Activated CD4-positive, alpha-beta T cell treated with anti-CD3 and anti-CD28 coated beads for 36 hours (primary cell): ENCODE measurements at regions not wholly inside any gene's neighbourhood (a gene's known extent, or its start where the extent isn't known, plus 50 kb on each side); places are given as distances from the start of the nearest gene placed in this dataset.

Experiments
- ATAC-seq: fragments of 200-7000 bp; cut with Tn5 transposase; one replicate; pipeline ENCODE4 v1.10.0; 2021; ENCODE audit warnings: mild to moderate bottlenecking, moderate library complexity
- CTCF ChIA-PET: fragments of 350-600 bp; sonication (Branson Sonifier 250); formaldehyde crosslinking; loops from one replicate; lab custom pipeline; 2021; ENCODE audit warnings: antibody characterized with exemption; lab: Charles Lee
- POLR2A ChIA-PET: fragments of 350-600 bp; sonication (Branson Sonifier 250); formaldehyde crosslinking; loops from one replicate; lab custom pipeline; 2021; ENCODE audit warnings: antibody characterized with exemption, inconsistent platforms; lab: Charles Lee
- DNase-seq: peaks from one replicate; pipeline ENCODE4 v3.0.0-alpha.2; 2020
- H3K27ac Mint-ChIP-seq: one replicate; pipeline ENCODE4 v1.8.0; 2021; ENCODE audit warnings: mixed read lengths
- H3K27me3 Mint-ChIP-seq: one replicate; pipeline ENCODE4 v1.8.0; 2021; ENCODE audit warnings: mixed read lengths
- H3K36me3 Mint-ChIP-seq: one replicate; pipeline ENCODE4 v1.8.0; 2021; ENCODE audit warnings: low read depth, mixed read lengths
- H3K4me1 Mint-ChIP-seq: one replicate; pipeline ENCODE4 v1.8.0; 2021; ENCODE audit warnings: mixed read lengths
- H3K4me3 Mint-ChIP-seq: one replicate; pipeline ENCODE4 v1.8.0; 2021; ENCODE audit warnings: mild to moderate bottlenecking, moderate library complexity, mixed read lengths
- H3K9me3 Mint-ChIP-seq: one replicate; pipeline ENCODE4 v1.8.0; 2021; ENCODE audit warnings: low read depth, mixed read lengths
- intact Hi-C, 2 experiments: fragments of 100-400 bp; cut with DNase I in 1 of 2; cut with micrococcal nuclease in 1 of 2; formaldehyde crosslinking; loops; one replicate each; pipeline versions ENCODE4 v1.14.2 to v1.15.1; 2022 to 2024; cut with DNase I, micrococcal nuclease

- Mint-ChIP-seq H3K27me3 (peaks cover 3% of the 10 kb centered on the region), H3K4me3 (no peak overlapping the region), H3K27ac (no peak overlapping the region), H3K36me3 (no peaks in the 10 kb centered on the region), H3K4me1 (no peaks in the 10 kb centered on the region), H3K9me3 (no peaks in the 10 kb centered on the region)
- intact Hi-C loops: no loop called here
- no peak for DNase-seq
- no peak for ATAC-seq
- ChIA-PET CTCF (no interaction called here), POLR2A (no interaction called here)
These were observed 91.4 kb upstream of the SALL4 start for GRCh38 chr20:51893723-51894122.

GRCh38 chr20:51890003-51890402, 87.7 kb upstream of the SALL4 start:
- Mint-ChIP-seq H3K27me3 (peaks cover 3% of the 10 kb centered on the region), H3K4me1 (no peaks in the 10 kb centered on the region)
- intact Hi-C loops: no loop called here

GRCh38 chr20:51889466-51889865, 87.1 kb upstream of the SALL4 start:
- no peak overlapping the region for H3K27ac Mint-ChIP-seq
- H3K36me3 Mint-ChIP-seq: no peaks in the 10 kb centered on the region

More at GRCh38 chr20:51890003-51890402, 87.7 kb upstream of the SALL4 start:
- ATAC-seq (no peak), DNase-seq (no peak)
- H3K36me3 Mint-ChIP-seq: no peaks in the 10 kb centered on the region
- no peaks in the 10 kb centered on the region for H3K9me3 Mint-ChIP-seq
- ChIA-PET POLR2A (no interaction called here), CTCF (interaction anchor here (0.7 to 1.0 kb wide), 2 partner anchors 10 to 19 kb away, joined by 3 read pairs; no protein-coding TSS in a partner anchor)
- H3K27ac Mint-ChIP-seq: no peak overlapping the region
- no peak overlapping the region for H3K4me3 Mint-ChIP-seq

GRCh38 chr20:51888291-51888690, 86.0 kb upstream of the SALL4 start:
- ATAC-seq (no peak), DNase-seq (no peak)
- CTCF ChIA-PET: no interaction called here
- Mint-ChIP-seq H3K27ac (no peak overlapping the region), H3K36me3 (no peaks in the 10 kb centered on the region), H3K4me1 (no peaks in the 10 kb centered on the region), H3K4me3 (no peak overlapping the region), H3K9me3 (no peaks in the 10 kb centered on the region), H3K27me3 (peaks cover 3% of the 10 kb centered on the region)
- intact Hi-C loops: no loop called here
- POLR2A ChIA-PET: no interaction called here

More at GRCh38 chr20:51889466-51889865, 87.1 kb upstream of the SALL4 start:
- intact Hi-C loops: no loop called here
- CTCF ChIA-PET: interaction anchor here (0.7 to 1.0 kb wide), 2 partner anchors 9 to 18 kb away, joined by 3 read pairs; no protein-coding TSS in a partner anchor
- DNase-seq (no peak), ATAC-seq (no peak)
- POLR2A ChIA-PET: no interaction called here
- no peaks in the 10 kb centered on the region for H3K4me1 Mint-ChIP-seq
- peaks cover 3% of the 10 kb centered on the region for H3K27me3 Mint-ChIP-seq
- H3K9me3 Mint-ChIP-seq: no peaks in the 10 kb centered on the region
- no peak overlapping the region for H3K4me3 Mint-ChIP-seq

GRCh38 chr20:51886891-51887608, 84.7 kb upstream of the SALL4 start:
- Mint-ChIP-seq H3K36me3 (no peaks in the 10 kb centered on the region), H3K4me3 (no peak overlapping the region), H3K9me3 (no peaks in the 10 kb centered on the region), H3K4me1 (no peaks in the 10 kb centered on the region), H3K27ac (no peak overlapping the region), H3K27me3 (peaks cover 3% of the 10 kb centered on the region)
- intact Hi-C loops: no loop called here
- CTCF ChIA-PET: interaction anchor here (0.6 kb wide), 1 partner anchor 114 kb away, joined by 3 read pairs; no protein-coding TSS in a partner anchor
- no peak for ATAC-seq
- DNase-seq: no peak
- POLR2A ChIA-PET: no interaction called here

- H3K9me3 Mint-ChIP-seq: no peaks in the 10 kb centered on the region
- intact Hi-C loops: no loop called here
- no peaks in the 10 kb centered on the region for H3K4me1 Mint-ChIP-seq
- H3K4me3 Mint-ChIP-seq: no peak overlapping the region
- DNase-seq (no peak), ATAC-seq (no peak)
- ChIA-PET POLR2A (no interaction called here), CTCF (no interaction called here)
- peaks cover 6% of the 10 kb centered on the region for H3K27me3 Mint-ChIP-seq
- H3K27ac Mint-ChIP-seq: no peak overlapping the region
- no peaks in the 10 kb centered on the region for H3K36me3 Mint-ChIP-seq
These were observed 84.0 kb upstream of the SALL4 start for GRCh38 chr20:51886341-51886740.

- ChIA-PET POLR2A (no interaction called here), CTCF (no interaction called here)
- no peaks in the 10 kb centered on the region for H3K9me3 Mint-ChIP-seq
- H3K36me3 Mint-ChIP-seq: no peaks in the 10 kb centered on the region
- ATAC-seq (no peak), DNase-seq (no peak)
- H3K27me3 Mint-ChIP-seq: peaks cover 5% of the 10 kb centered on the region
- H3K27ac Mint-ChIP-seq: no peak overlapping the region
- intact Hi-C loops: no loop called here
- H3K4me1 Mint-ChIP-seq: no peaks in the 10 kb centered on the region
- no peak overlapping the region for H3K4me3 Mint-ChIP-seq
These were observed 82.2 kb upstream of the SALL4 start for GRCh38 chr20:51884561-51884960.

GRCh38 chr20:51880188-51880587, 77.9 kb upstream of the SALL4 start:
- Mint-ChIP-seq H3K36me3 (no peaks in the 10 kb centered on the region), H3K4me1 (no peaks in the 10 kb centered on the region), H3K9me3 (no peaks in the 10 kb centered on the region), H3K27me3 (peaks cover 2% of the 10 kb centered on the region), H3K27ac (no peak overlapping the region), H3K4me3 (no peak overlapping the region)
- intact Hi-C loops: no loop called here
- ChIA-PET POLR2A (no interaction called here), CTCF (interaction anchor here (1.2 kb wide), 1 partner anchor 10 kb away, joined by 3 read pairs; no protein-coding TSS in a partner anchor)
- no peak for DNase-seq
- ATAC-seq: no peak

GRCh38 chr20:51876313-51876940, 74.1 kb upstream of the SALL4 start:
- POLR2A ChIA-PET: no interaction called here
- no peak overlapping the region for H3K4me3 Mint-ChIP-seq
- H3K4me1 Mint-ChIP-seq: no peaks in the 10 kb centered on the region
- DNase-seq: no peak
- H3K27ac Mint-ChIP-seq: no peak overlapping the region
- CTCF ChIA-PET: no interaction called here
- intact Hi-C loops: no loop called here
- peaks cover 5% of the 10 kb centered on the region for H3K27me3 Mint-ChIP-seq
- H3K36me3 Mint-ChIP-seq: no peaks in the 10 kb centered on the region
- H3K9me3 Mint-ChIP-seq: no peaks in the 10 kb centered on the region
- ATAC-seq: no peak

GRCh38 chr20:51873652-51874051, 71.3 kb upstream of the SALL4 start:
- Mint-ChIP-seq H3K4me3 (no peak overlapping the region), H3K4me1 (no peaks in the 10 kb centered on the region), H3K36me3 (no peaks in the 10 kb centered on the region), H3K27ac (no peak overlapping the region), H3K9me3 (no peaks in the 10 kb centered on the region), H3K27me3 (peaks cover 6% of the 10 kb centered on the region)
- ATAC-seq (no peak), DNase-seq (no peak)
- intact Hi-C loops: no loop called here
- ChIA-PET CTCF (no interaction called here), POLR2A (no interaction called here)

- Mint-ChIP-seq H3K27ac (no peak overlapping the region), H3K4me3 (no peak overlapping the region), H3K9me3 (no peaks in the 10 kb centered on the region), H3K36me3 (no peaks in the 10 kb centered on the region), H3K4me1 (no peaks in the 10 kb centered on the region), H3K27me3 (peaks cover 9% of the 10 kb centered on the region)
- POLR2A ChIA-PET: no interaction called here
- no peak for ATAC-seq
- CTCF ChIA-PET: interaction anchor here (1.0 kb wide), 2 partner anchors 64 to 69 kb away, joined by 3 read pairs; no protein-coding TSS in a partner anchor
- no peak for DNase-seq
- intact Hi-C loops: no loop called here
These were observed 69.6 kb upstream of the SALL4 start for GRCh38 chr20:51871943-51872342.

GRCh38 chr20:51869002-51869401, 66.7 kb upstream of the SALL4 start:
- H3K9me3 Mint-ChIP-seq: no peaks in the 10 kb centered on the region
- no peaks in the 10 kb centered on the region for H3K4me1 Mint-ChIP-seq
- ATAC-seq (no peak), DNase-seq (no peak)
- intact Hi-C loops: no loop called here
- H3K27me3 Mint-ChIP-seq: peaks cover 9% of the 10 kb centered on the region
- POLR2A ChIA-PET: interaction anchor here (0.6 kb wide), 1 partner anchor 59 kb away, joined by 4 read pairs; no protein-coding TSS in a partner anchor
- H3K4me3 Mint-ChIP-seq: no peak overlapping the region
- no peaks in the 10 kb centered on the region for H3K36me3 Mint-ChIP-seq
- no peak overlapping the region for H3K27ac Mint-ChIP-seq
- CTCF ChIA-PET: no interaction called here
